ENCODE measurements at regions not wholly inside any gene's neighbourhood (a gene's known extent, or its start where the extent isn't known, plus 50 kb on each side); places are given as distances from the start of the nearest gene placed in this dataset.

- H3K9me3 ChIP-seq (ENCODE audit: low read depth) = no peaks in the 10 kb centered on the region
- H3K4me2 ChIP-seq = no peak overlapping the region
- 100% methylated on average over 1 of the region's 1 CpG for WGBS (ENCODE audit: low lambda C conversion rate, missing lambda C conversion rate)
- H3K27ac ChIP-seq = no peak overlapping the region
- TF ChIP-seq CTCF (IDR thresholded peaks at IDR 0.05; ENCODE audit: poor library complexity) (no peak), EZH2 (IDR thresholded peaks at IDR 0.05; ENCODE audit: borderline replicate concordance) (no peak), EZH2phosphoT487 (IDR thresholded peaks at IDR 0.05; ENCODE audit: low read depth, severe bottlenecking, unreplicated experiment) (no peak)
- H3K79me2 ChIP-seq = no peaks in the 10 kb centered on the region
- no peaks in the 10 kb centered on the region for H3K36me3 ChIP-seq (replicated peaks; ENCODE audit: insufficient read depth, low read depth)
- no peaks in the 10 kb centered on the region for H4K20me1 ChIP-seq (ENCODE audit: insufficient read depth, poor library complexity, severe bottlenecking)
- no peak overlapping the region for H2AFZ ChIP-seq
- no peaks in the 10 kb centered on the region for H3K27me3 ChIP-seq
- DNase-seq (ENCODE audit: low spot score) = no peak
- no peak overlapping the region for H3K4me3 ChIP-seq
- H3K9me2 ChIP-seq (replicated peaks; ENCODE audit: insufficient read depth) = no peaks in the 10 kb centered on the region
- no peaks in the 10 kb centered on the region for H3K4me1 ChIP-seq (ENCODE audit: insufficient read depth)
Observed at GRCh38 chr13:82606008-82606407, 1276.3 kb downstream of the SLITRK1 start.

- no peak overlapping the region for H2AFZ ChIP-seq
- H3K36me3 ChIP-seq (replicated peaks; ENCODE audit: insufficient read depth, low read depth) = no peaks in the 10 kb centered on the region
- H3K4me1 ChIP-seq (ENCODE audit: insufficient read depth) = no peaks in the 10 kb centered on the region
- H3K9me2 ChIP-seq (replicated peaks; ENCODE audit: insufficient read depth) = no peaks in the 10 kb centered on the region
- TF ChIP-seq CTCF (IDR thresholded peaks at IDR 0.05; ENCODE audit: poor library complexity) = no peak
- H3K27ac ChIP-seq = no peak overlapping the region
- H4K20me1 ChIP-seq (ENCODE audit: insufficient read depth, poor library complexity, severe bottlenecking) = no peaks in the 10 kb centered on the region
- H3K79me2 ChIP-seq = no peaks in the 10 kb centered on the region
- WGBS (ENCODE audit: low lambda C conversion rate, missing lambda C conversion rate) = 21% methylated on average over 6 of the region's 6 CpGs
- no peak for DNase-seq (ENCODE audit: low spot score)
- no peak overlapping the region for H3K4me2 ChIP-seq
- no peaks in the 10 kb centered on the region for H3K9me3 ChIP-seq (ENCODE audit: low read depth)
- H3K27me3 ChIP-seq = no peaks in the 10 kb centered on the region
- no peak overlapping the region for H3K4me3 ChIP-seq
Observed at GRCh38 chr13:82597747-82598146, 1284.5 kb downstream of the SLITRK1 start.

- no peak overlapping the region for H2AFZ ChIP-seq
- no peaks in the 10 kb centered on the region for H4K20me1 ChIP-seq (ENCODE audit: insufficient read depth, poor library complexity, severe bottlenecking)
- WGBS (ENCODE audit: low lambda C conversion rate, missing lambda C conversion rate) = 83% methylated on average over 1 of the region's 1 CpG
- no peaks in the 10 kb centered on the region for H3K79me2 ChIP-seq
- no peaks in the 10 kb centered on the region for H3K9me2 ChIP-seq (replicated peaks; ENCODE audit: insufficient read depth)
- H3K36me3 ChIP-seq (replicated peaks; ENCODE audit: insufficient read depth, low read depth) = no peaks in the 10 kb centered on the region
- no peak overlapping the region for H3K4me3 ChIP-seq
- no peak overlapping the region for H3K4me2 ChIP-seq
- DNase-seq (ENCODE audit: low spot score) = no peak
- H3K9me3 ChIP-seq (ENCODE audit: low read depth) = no peaks in the 10 kb centered on the region
- no peak overlapping the region for H3K27ac ChIP-seq
- H3K4me1 ChIP-seq (ENCODE audit: insufficient read depth) = no peaks in the 10 kb centered on the region
- TF ChIP-seq EZH2 (IDR thresholded peaks at IDR 0.05; ENCODE audit: borderline replicate concordance) (no peak), CTCF (IDR thresholded peaks at IDR 0.05; ENCODE audit: poor library complexity) (no peak), EZH2phosphoT487 (IDR thresholded peaks at IDR 0.05; ENCODE audit: low read depth, severe bottlenecking, unreplicated experiment) (no peak)
- no peaks in the 10 kb centered on the region for H3K27me3 ChIP-seq
Observed at GRCh38 chr13:82593239-82593638, 1289.0 kb downstream of the SLITRK1 start.

- Histone ChIP-seq H3K9me3 (ENCODE audit: low read depth) (no peaks in the 10 kb centered on the region), H2AFZ (no peak overlapping the region), H3K36me3 (replicated peaks; ENCODE audit: insufficient read depth, low read depth) (no peaks in the 10 kb centered on the region), H3K4me3 (no peak overlapping the region), H3K27me3 (no peaks in the 10 kb centered on the region), H3K79me2 (no peaks in the 10 kb centered on the region), H3K4me1 (ENCODE audit: insufficient read depth) (no peaks in the 10 kb centered on the region), H3K9me2 (replicated peaks; ENCODE audit: insufficient read depth) (no peaks in the 10 kb centered on the region), H3K4me2 (no peak overlapping the region), H4K20me1 (ENCODE audit: insufficient read depth, poor library complexity, severe bottlenecking) (no peaks in the 10 kb centered on the region), H3K27ac (no peak overlapping the region)
- no peak for TF ChIP-seq CTCF (IDR thresholded peaks at IDR 0.05; ENCODE audit: poor library complexity)
- TF ChIP-seq EZH2 (IDR thresholded peaks at IDR 0.05; ENCODE audit: borderline replicate concordance) = no peak
- TF ChIP-seq EZH2phosphoT487 (IDR thresholded peaks at IDR 0.05; ENCODE audit: low read depth, severe bottlenecking, unreplicated experiment) = no peak
- 50% methylated on average over 3 of the region's 3 CpGs for WGBS (ENCODE audit: low lambda C conversion rate, missing lambda C conversion rate)
- no peak for DNase-seq (ENCODE audit: low spot score)
Observed at GRCh38 chr13:82571653-82572052, 1310.6 kb downstream of the SLITRK1 start.

Measured in hepatocyte (in vitro differentiated cells).